Tibial nerve (tissue), 4 donors: ENCODE measurements at regions not wholly inside any gene's neighbourhood (a gene's known extent, or its start where the extent isn't known, plus 50 kb on each side); places are given as distances from the start of the nearest gene placed in this dataset.

ENCODE experiments used
- DNase-seq, 2 donors: peaks; one replicate each; pipeline ENCODE4 v3.0.0-alpha.2; 2019; ENCODE audit warnings: low spot score in 2 of 2
- H3K27ac ChIP-seq, 4 donors: fragments of 200-600 bp; sonication (generic) in 3 of 4; one replicate each; pipeline ENCODE4 v1.5.1; 2017 to 2019; ENCODE audit warnings: mild to moderate bottlenecking in 1 of 4
- H3K27me3 ChIP-seq, 2 donors: fragments of 200-600 bp; sonication (generic) in 1 of 2; one replicate each; pipeline versions ENCODE4 v1.5.1 to v1.6.0; 2017 to 2019
- H3K36me3 ChIP-seq, 3 donors: fragments of 200-600 bp; sonication (generic); one replicate each; pipeline ENCODE4 v1.5.1; 2018 to 2019
- H3K4me1 ChIP-seq, 4 donors: fragments of 200-600 bp; sonication (generic) in 3 of 4; one replicate each; pipeline ENCODE4 v1.5.1; 2017 to 2019
- H3K4me3 ChIP-seq, 4 donors: fragments of 200-600 bp; sonication (generic) in 3 of 4; one replicate each; pipeline ENCODE4 v1.5.1; 2017 to 2019; ENCODE audit warnings: mild to moderate bottlenecking in 1 of 4, moderate library complexity in 1 of 4
- H3K9me3 ChIP-seq, 4 donors: fragments of 200-600 bp; sonication (generic) in 3 of 4; one replicate each; pipeline ENCODE4 v1.5.1; 2017 to 2019
- CTCF ChIP-seq, 5 experiments: fragments of 200-600 bp in 3 of 5; fragments of 450-650 bp in 2 of 5; sonication (generic) in 3 of 5; IDR thresholded peaks; one replicate each; pipeline ENCODE4 v1.5.1; 2016 to 2019; ENCODE audit warnings: antibody characterized with exemption in 5 of 5, mild to moderate bottlenecking in 3 of 5, moderate library complexity in 2 of 5
- EP300 ChIP-seq, 2 donors: sonication (generic); formaldehyde crosslinking; IDR thresholded peaks; one replicate each; pipeline ENCODE4 v1.6.1; 2017; ENCODE audit warnings: antibody characterized with exemption in 2 of 2, mild to moderate bottlenecking in 1 of 2
- POLR2A ChIP-seq, 2 donors: fragments of 450-650 bp; IDR thresholded peaks; one replicate each; pipeline ENCODE4 v1.6.1; 2017; ENCODE audit warnings: antibody characterized with exemption in 2 of 2, mild to moderate bottlenecking in 2 of 2, moderate library complexity in 2 of 2
- WGBS, 2 donors: methylation state at CpG; one replicate each; pipeline ENCODE4 v1.1.5; 2018; 5-methylcytosine and 5-hydroxymethylcytosine counted together

GRCh38 chr15:87682527-87682926 lies 574.0 kb downstream of the NTRK3 start:
- peaks cover 0 to 15% (median 0%) of the 10 kb centered on the region in 4 donors for H3K4me1 ChIP-seq
- peaks cover 0 to 8% (median 0%) of the 10 kb centered on the region in 4 donors for H3K9me3 ChIP-seq
- no peaks in the 10 kb centered on the region for H3K36me3 ChIP-seq
- H3K4me3 ChIP-seq = no peak overlapping the region
- 88 to 94% methylated on average over 1 of the region's 1 CpG for WGBS, 2 donors
- TF ChIP-seq EP300 (IDR thresholded peaks at IDR 0.05) (no peak), POLR2A (IDR thresholded peaks at IDR 0.05) (no peak), CTCF (IDR thresholded peaks at IDR 0.05) (no peak)
- no peak overlapping the region for H3K27ac ChIP-seq
- DNase-seq = no peak
- no peaks in the 10 kb centered on the region for H3K27me3 ChIP-seq

GRCh38 chr15:87681104-87681503 lies 575.4 kb downstream of the NTRK3 start:
- no peak for DNase-seq
- Histone ChIP-seq H3K4me1 (peaks cover 0 to 15% (median 0%) of the 10 kb centered on the region in 4 donors), H3K27me3 (no peaks in the 10 kb centered on the region), H3K27ac (no peak overlapping the region), H3K4me3 (no peak overlapping the region), H3K9me3 (peaks cover 0 to 20% (median 2%) of the 10 kb centered on the region in 4 donors), H3K36me3 (no peaks in the 10 kb centered on the region)
- no peak for TF ChIP-seq CTCF (IDR thresholded peaks at IDR 0.05)
- TF ChIP-seq EP300 (IDR thresholded peaks at IDR 0.05) = no peak
- TF ChIP-seq POLR2A (IDR thresholded peaks at IDR 0.05) = no peak
- 72 to 91% methylated on average over 1 of the region's 1 CpG for WGBS, 2 donors

GRCh38 chr15:87680208-87680607 lies 576.3 kb downstream of the NTRK3 start:
- peaks cover 0 to 15% (median 0%) of the 10 kb centered on the region in 4 donors for H3K4me1 ChIP-seq
- WGBS, 2 donors = 71 to 78% methylated on average over 1 of the region's 1 CpG
- H3K27me3 ChIP-seq = no peaks in the 10 kb centered on the region
- TF ChIP-seq CTCF (IDR thresholded peaks at IDR 0.05) = no peak
- no peak for TF ChIP-seq EP300 (IDR thresholded peaks at IDR 0.05)
- TF ChIP-seq POLR2A (IDR thresholded peaks at IDR 0.05) = no peak
- peaks cover 0 to 22% (median 2%) of the 10 kb centered on the region in 4 donors for H3K9me3 ChIP-seq
- no peak for DNase-seq
- H3K27ac ChIP-seq = no peak overlapping the region
- no peak overlapping the region for H3K4me3 ChIP-seq
- no peaks in the 10 kb centered on the region for H3K36me3 ChIP-seq

- Histone ChIP-seq H3K27me3 (no peaks in the 10 kb centered on the region), H3K27ac (no peak overlapping the region), H3K4me3 (no peak overlapping the region), H3K36me3 (no peaks in the 10 kb centered on the region), H3K4me1 (peaks cover 0 to 26% (median 0%) of the 10 kb centered on the region in 4 donors), H3K9me3 (peaks cover 0 to 22% (median 2%) of the 10 kb centered on the region in 4 donors)
- TF ChIP-seq CTCF (IDR thresholded peaks at IDR 0.05) (no peak), POLR2A (IDR thresholded peaks at IDR 0.05) (no peak), EP300 (IDR thresholded peaks at IDR 0.05) (no peak)
- WGBS, 2 donors = 96 to 98% methylated on average over 5 of the region's 5 CpGs
- DNase-seq = no peak
These were observed 581.3 kb downstream of the NTRK3 start for GRCh38 chr15:87675271-87675670.

GRCh38 chr15:87672309-87673288 lies 583.9 kb downstream of the NTRK3 start:
- 66 to 73% methylated on average over 8 of the region's 8 CpGs for WGBS, 2 donors
- H3K4me1 ChIP-seq = peaks cover 0 to 21% (median 0%) of the 10 kb centered on the region in 4 donors
- peaks cover 0 to 22% (median 2%) of the 10 kb centered on the region in 4 donors for H3K9me3 ChIP-seq
- TF ChIP-seq EP300 (IDR thresholded peaks at IDR 0.05) (no peak), CTCF (IDR thresholded peaks at IDR 0.05) (peak; percentile 34 to 65 (median 49))
- no peaks in the 10 kb centered on the region for H3K36me3 ChIP-seq
- no peaks in the 10 kb centered on the region for H3K27me3 ChIP-seq
- no peak overlapping the region for H3K27ac ChIP-seq
- peak in 1 of 2 donors; percentile 45 for DNase-seq
- no peak overlapping the region for H3K4me3 ChIP-seq
